ENCODE measurements at regions not wholly inside any gene's neighbourhood (a gene's known extent, or its start where the extent isn't known, plus 50 kb on each side); places are given as distances from the start of the nearest gene placed in this dataset.

DNA sequence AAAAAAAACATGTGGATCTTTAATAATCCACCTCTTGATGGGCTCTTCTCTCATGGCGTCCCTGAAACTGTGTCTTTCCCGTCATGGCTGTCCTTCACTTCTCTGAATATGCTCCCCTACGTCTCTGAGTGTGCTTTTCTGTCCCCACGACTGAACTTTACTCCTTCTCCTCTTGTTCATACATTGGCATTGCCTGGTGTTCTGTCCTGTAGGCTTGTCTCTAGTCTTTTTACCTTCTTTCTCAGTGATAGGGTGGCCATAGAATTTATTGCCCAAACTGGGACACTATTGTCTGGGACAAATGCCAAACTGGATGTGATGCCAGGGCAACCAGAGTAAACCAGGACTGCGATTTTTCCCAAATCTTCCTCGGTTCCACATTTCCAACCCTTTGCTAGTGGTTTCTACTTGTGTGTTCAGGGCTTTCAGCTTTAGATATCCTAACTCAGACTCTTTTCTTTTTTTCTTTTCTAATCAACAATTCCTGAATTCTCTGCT lies 202.2 kb downstream of the ATP23 start:
- no peak for DNase-seq

GRCh38 chr12:58148405-58148804 lies 207.0 kb downstream of the ATP23 start:
- DNase-seq: no peak

GRCh38 chr12:58148976-58149375 lies 207.6 kb downstream of the ATP23 start:
- no peak for DNase-seq

GRCh38 chr12:58154359-58154758 lies 213.0 kb downstream of the ATP23 start:
- DNase-seq: no peak

DNA sequence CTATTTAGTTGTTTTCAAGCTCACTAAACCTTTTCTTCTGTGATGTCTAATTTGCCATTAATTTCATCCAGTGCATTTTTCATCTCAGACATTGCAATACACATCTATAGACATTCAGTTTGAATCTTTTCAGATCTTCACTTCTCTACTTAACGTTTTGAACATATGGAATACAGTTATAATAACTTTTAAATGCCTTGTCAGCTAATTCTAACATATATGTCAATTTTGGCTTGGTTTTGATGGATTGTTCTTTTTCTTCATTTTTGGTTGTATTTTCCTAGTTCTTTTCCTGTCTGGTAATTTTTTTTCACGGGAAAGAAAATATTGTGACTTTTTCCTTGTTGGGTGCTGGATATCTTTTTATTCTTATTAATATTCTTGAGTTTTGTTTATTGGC lies 215.3 kb downstream of the ATP23 start:
- no peak for DNase-seq

GRCh38 chr12:58159941-58160340 lies 218.6 kb downstream of the ATP23 start:
- DNase-seq: no peak

DNA sequence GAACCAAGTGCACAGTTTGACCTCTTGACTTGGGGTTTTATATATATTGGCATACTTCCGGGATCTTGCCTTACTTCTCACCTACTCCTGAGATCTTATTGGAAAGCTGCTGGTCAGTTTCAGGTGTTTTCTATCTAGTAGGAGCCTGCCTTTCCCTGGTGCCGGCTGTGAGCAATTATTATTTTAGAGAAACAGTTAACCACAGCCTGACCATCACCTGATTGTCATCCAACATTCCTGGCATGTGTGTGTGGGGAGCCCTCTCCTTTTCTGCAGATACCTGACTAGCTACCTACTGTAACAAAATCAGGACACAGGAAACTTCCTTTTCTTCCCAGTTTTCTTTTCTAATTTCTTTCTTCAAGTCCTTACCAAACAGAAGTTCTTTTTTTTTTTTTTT lies 220.4 kb downstream of the ATP23 start:
- no peak for DNase-seq

GRCh38 chr12:58163021-58163420 lies 221.7 kb downstream of the ATP23 start:
- DNase-seq: no peak

- DNase-seq: no peak
These were observed 225.3 kb downstream of the ATP23 start for GRCh38 chr12:58166643-58167042.

DNA sequence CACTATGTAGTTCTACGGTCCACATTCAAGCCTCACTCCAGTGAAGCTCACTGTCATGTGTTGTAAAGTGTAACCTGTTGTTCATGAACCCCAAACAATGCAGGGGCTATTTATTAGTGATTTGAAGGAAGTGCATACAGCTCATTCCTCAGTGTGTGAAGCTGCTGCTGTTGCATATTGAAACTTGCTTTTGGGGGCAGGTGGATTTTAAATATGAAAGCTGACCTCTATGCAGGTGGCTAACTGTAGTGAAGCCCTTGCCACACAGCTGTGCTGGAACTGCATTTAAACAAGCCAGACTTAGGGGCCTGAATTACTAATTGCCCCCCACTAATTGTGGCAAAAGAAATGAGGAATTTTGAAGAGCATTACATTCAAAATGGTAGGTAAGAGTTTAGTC lies 226.3 kb downstream of the ATP23 start:
- DNase-seq: no peak

DNA sequence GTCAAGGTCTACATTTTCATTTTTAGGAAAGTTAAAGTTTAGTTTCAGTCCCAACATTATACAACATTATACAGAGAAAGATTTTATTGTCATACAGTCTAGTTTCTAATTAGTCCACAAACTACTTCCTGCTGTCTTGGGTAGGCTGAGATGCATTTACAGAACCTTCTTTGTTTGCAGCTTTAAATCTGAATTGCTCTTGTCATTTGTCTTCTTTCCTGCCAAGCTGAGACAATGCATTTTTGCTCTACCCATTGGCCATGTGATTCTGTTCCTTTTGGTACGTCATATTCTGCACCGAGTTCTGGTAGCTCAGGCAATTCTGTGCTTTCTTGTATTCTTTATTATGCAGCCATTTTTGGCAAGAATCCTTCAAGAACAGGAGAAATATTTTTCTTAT lies 228.5 kb downstream of the ATP23 start:
- no peak for DNase-seq

DNA sequence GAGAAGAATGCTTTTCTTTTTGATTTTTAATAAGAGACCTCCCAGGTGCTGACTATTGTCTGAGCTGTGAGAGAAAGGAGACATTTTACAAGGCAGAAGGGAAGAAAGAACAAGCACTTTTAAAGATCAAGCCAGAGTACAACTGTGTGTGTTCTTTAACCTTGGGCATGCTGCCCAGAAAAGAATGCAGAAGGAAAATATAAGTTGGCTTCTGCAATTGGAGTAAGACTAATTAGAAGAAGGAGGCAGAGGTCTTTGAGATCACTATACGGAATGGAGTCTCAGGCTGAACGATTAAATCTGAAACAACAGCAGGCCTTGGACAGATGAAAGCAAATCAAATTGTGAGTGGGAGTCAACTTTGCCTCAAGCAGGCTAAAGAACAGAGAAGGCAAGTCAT lies 230.5 kb downstream of the ATP23 start:
- DNase-seq: no peak

DNA sequence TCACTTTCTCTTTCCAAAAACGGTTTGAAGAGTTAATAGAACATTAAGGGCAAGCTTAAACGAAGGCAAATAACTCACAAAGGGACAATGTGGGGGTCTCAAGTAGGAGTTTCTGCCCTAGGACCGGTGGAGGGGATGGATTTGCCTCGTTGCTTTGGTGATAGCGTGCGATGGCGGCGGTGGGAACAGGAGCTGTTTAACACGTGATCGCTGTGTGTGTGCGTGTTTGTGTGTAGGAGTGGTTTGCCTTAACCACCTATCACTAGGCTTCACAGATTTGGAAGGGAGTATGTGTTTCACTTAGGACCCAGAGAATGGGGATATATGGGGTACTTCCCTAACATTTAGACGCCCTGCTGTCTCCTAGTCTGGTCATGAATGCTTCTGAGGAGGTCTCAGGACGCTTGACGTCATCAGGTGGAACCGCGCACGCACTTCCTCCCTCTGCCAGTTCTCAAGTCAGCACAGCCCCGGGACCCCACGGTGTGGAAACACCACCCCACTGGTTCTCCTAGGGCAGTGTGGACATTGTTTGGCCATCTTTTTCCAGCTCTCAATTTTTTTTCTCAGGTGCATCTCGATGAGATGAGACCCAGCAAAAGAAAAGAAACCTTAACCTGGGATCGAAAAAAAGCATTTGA lies 231.2 kb downstream of the ATP23 start:
- no peak for DNase-seq

- DNase-seq: no peak
These were observed 232.9 kb downstream of the ATP23 start for GRCh38 chr12:58174316-58174715.

DNA sequence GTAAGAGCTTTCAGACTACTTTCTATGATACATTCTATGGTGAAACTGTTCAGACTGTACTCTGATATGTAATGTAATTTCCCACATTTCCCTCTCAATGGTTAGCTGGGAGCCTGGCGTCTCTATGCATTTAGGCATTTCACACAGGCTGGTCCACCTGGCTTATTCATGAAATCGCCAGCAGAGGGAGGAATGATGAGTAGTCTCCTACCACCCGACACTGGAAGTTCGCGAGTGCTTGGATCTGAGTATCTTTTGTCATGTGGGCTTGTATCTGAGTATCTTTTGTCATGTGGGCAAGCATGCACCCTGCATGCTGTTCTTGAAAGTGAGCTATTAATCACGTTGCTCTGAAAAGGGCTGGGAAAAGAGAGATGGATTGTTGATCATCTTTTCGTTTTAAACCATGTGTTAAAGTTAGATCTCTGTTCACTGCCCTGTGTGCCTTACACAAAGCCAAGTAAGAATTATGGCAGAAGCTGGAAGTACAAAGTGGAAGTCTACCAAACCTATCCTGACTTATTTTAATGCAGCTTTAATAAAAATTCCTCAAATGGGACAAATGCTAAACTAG lies 235.0 kb downstream of the ATP23 start:
- peak; percentile 1 for DNase-seq

DNA sequence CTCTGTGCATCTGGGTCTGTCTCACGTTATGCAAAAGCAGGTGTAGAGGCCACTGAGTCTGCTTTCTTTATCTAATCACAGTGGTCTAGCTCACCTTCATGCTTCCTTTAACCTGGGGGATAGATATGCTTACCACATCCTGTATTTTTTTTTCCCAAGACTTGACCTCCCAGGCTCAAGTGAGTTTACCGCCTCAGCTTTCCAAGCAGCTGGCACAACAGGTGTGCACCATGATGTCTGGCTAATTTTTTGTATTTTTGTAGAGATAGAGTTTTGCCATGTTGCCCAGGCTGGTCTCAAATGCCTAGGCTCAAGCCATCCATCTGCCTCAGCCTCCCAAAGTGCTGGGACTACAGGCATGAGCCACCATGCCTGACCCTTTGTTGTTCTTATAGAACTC lies 236.0 kb downstream of the ATP23 start:
- no peak for DNase-seq

- no peak for DNase-seq
These were observed 242.8 kb downstream of the ATP23 start for GRCh38 chr12:58184212-58184611.

DNA sequence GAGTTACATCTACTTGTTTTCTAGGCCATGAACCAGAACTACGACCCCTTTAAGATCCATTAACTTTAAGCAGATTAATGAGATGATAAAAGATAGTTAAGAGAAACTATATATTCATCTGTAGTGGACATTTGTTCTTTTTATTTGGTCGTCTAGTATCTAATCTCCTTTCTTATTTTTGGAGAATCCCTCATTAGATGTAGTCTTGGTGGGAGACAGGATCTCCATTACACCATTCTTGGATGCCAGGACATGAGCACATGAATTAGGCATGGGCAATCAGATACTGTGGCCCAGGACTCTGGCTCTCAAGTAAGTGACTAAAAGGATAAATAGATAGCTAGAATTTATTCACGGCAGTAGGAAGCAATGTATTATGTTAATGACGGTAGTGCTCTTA lies 245.0 kb downstream of the ATP23 start:
- DNase-seq: no peak

- no peak for DNase-seq
These were observed 245.5 kb downstream of the ATP23 start for GRCh38 chr12:58186914-58187313.

- no peak for DNase-seq
These were observed 247.7 kb downstream of the ATP23 start for GRCh38 chr12:58189030-58189429.

GRCh38 chr12:58189893-58190292 lies 248.5 kb downstream of the ATP23 start:
- DNase-seq: no peak

DNA sequence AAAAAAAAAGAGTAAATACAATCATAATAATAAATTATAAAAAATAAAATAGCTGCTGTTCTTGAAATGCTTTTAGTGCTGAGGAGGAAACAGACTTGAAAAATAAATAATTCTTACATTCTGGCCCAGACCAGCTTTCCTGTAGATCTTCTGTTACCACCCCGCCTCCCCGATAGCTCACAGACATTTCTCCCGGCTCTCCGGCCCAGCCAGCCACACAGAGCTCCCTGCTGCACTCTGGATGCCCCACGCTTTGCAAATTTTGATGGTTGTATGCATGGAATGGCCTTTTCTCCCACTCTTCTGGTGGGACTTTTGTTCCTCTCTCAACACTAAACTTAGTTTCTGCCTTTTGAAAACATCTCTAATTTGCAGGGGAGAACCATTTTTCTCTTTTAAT lies 249.3 kb downstream of the ATP23 start:
- no peak for DNase-seq

GRCh38 chr12:58196971-58197370 lies 255.6 kb downstream of the ATP23 start:
- DNase-seq: no peak

- DNase-seq: no peak
These were observed 261.8 kb downstream of the ATP23 start for GRCh38 chr12:58202933-58203718.
